Stimulated activated naive B cell treated with anti-CD40 and anti-IgM and Interleukin-4, amounts not matched to agents 10 μg/mL and 1 μg/mL and 100 μg/mL, for 72 hours (primary cell): ENCODE measurements at regions not wholly inside any gene's neighbourhood (a gene's known extent, or its start where the extent isn't known, plus 50 kb on each side); places are given as distances from the start of the nearest gene placed in this dataset.

ENCODE experiments used
- ATAC-seq, 2 donors: fragments of 150-1000 bp; cut with Tn5 transposase; replicated peaks; 2 replicates each; pipeline ENCODE4 v1.10.0; 2021; ENCODE audit warnings: moderate library complexity in 1 of 2
- DNase-seq: peaks from one replicate; pipeline ENCODE4 v3.0.0; 2021
- H3K27ac Mint-ChIP-seq: one replicate; pipeline ENCODE4 v1.8.0; 2022; ENCODE audit warnings: mild to moderate bottlenecking, mixed read lengths
- H3K27me3 Mint-ChIP-seq, 2 donors: one replicate each; pipeline ENCODE4 v1.8.0; 2022; ENCODE audit warnings: mixed read lengths in 2 of 2
- H3K36me3 Mint-ChIP-seq, 2 donors: one replicate each; pipeline ENCODE4 v1.8.0; 2022; ENCODE audit warnings: mixed read lengths in 2 of 2, mild to moderate bottlenecking in 1 of 2
- H3K4me1 Mint-ChIP-seq, 2 donors: one replicate each; pipeline ENCODE4 v1.8.0; 2022; ENCODE audit warnings: mixed read lengths in 2 of 2, mild to moderate bottlenecking in 1 of 2
- H3K4me3 Mint-ChIP-seq, 2 donors: one replicate each; pipeline ENCODE4 v1.8.0; 2022; ENCODE audit warnings: mild to moderate bottlenecking in 2 of 2, mixed read lengths in 2 of 2, moderate library complexity in 1 of 2
- H3K9me3 Mint-ChIP-seq, 2 donors: one replicate each; pipeline ENCODE4 v1.8.0; 2022; ENCODE audit warnings: mixed read lengths in 2 of 2, mild to moderate bottlenecking in 1 of 2

DNA sequence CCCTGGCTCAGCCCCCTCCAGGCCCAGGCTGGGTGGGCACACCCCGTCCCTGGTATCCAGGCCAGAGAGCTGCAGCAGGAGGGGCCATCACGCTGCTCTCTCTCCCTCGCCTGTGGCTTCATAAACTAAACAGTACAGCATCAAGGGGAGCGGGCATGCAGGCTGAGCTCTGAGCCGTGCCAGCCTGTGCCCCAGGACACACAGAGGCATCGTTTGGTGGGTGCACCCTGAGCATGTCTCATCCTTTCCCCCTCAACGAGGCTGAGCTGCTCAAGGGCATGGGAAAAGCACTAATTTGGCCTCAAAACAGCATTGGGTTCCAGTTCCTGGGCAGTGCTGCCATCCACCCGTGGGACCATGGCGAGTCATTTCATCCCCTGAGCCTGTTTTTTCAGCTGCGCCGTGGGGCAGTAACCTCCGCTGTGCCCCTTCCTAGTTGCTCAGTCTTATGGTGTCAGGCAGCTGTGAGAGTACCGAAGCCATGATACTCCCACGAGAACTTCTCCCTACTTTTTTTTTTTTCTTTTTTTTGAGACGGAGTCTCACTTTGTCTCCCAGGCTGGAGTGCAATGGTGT, 79.6 kb downstream of the CPN2 start:
- H3K27me3 Mint-ChIP-seq: peaks cover 58 to 80% of the 10 kb centered on the region in 2 donors

DNA sequence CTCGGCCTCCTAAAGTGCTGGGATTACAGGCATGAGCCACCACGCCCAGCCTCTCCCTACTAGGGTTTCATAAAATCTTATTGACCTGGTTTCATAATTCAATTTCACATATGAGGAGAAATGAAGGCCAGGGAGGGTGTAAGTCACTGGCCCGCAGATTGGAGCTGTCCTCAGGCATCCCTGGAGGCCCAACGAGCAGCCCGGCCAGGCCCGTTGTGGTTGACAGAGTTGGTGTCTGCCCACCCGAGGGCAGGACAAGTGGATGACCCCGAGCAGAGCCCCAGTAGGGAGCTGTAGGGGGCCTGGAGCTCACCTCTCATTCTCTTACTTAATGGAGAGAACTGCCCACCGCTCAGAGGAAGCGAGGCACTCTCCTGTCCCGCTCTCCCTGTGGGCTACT, 78.9 kb downstream of the CPN2 start:
- H3K4me3 Mint-ChIP-seq: no peak overlapping the region
- H3K36me3 Mint-ChIP-seq: no peaks in the 10 kb centered on the region
- no peak for ATAC-seq
- peaks cover 58 to 82% of the 10 kb centered on the region in 2 donors for H3K27me3 Mint-ChIP-seq
- no peak for DNase-seq
- peaks cover 10 to 15% of the 10 kb centered on the region in 2 donors for H3K4me1 Mint-ChIP-seq
- no peaks in the 10 kb centered on the region for H3K9me3 Mint-ChIP-seq
- H3K27ac Mint-ChIP-seq: no peak overlapping the region

More for the DNA sequence above, 79.6 kb downstream of the CPN2 start:
- DNase-seq: no peak
- no peak for ATAC-seq
- H3K4me1 Mint-ChIP-seq: peaks cover 10 to 15% of the 10 kb centered on the region in 2 donors
- no peaks in the 10 kb centered on the region for H3K36me3 Mint-ChIP-seq
- H3K9me3 Mint-ChIP-seq: no peaks in the 10 kb centered on the region
- H3K4me3 Mint-ChIP-seq: no peak overlapping the region
- no peak overlapping the region for H3K27ac Mint-ChIP-seq

GRCh38 chr3:194272861-194273742, 78.0 kb downstream of the CPN2 start:
- H3K4me3 Mint-ChIP-seq: no peak overlapping the region
- H3K4me1 Mint-ChIP-seq: peaks cover 10 to 15% of the 10 kb centered on the region in 2 donors
- DNase-seq: no peak
- no peaks in the 10 kb centered on the region for H3K36me3 Mint-ChIP-seq
- H3K27ac Mint-ChIP-seq: no peak overlapping the region
- peaks cover 49 to 79% of the 10 kb centered on the region in 2 donors for H3K27me3 Mint-ChIP-seq
- ATAC-seq: no peak
- H3K9me3 Mint-ChIP-seq: no peaks in the 10 kb centered on the region

DNA sequence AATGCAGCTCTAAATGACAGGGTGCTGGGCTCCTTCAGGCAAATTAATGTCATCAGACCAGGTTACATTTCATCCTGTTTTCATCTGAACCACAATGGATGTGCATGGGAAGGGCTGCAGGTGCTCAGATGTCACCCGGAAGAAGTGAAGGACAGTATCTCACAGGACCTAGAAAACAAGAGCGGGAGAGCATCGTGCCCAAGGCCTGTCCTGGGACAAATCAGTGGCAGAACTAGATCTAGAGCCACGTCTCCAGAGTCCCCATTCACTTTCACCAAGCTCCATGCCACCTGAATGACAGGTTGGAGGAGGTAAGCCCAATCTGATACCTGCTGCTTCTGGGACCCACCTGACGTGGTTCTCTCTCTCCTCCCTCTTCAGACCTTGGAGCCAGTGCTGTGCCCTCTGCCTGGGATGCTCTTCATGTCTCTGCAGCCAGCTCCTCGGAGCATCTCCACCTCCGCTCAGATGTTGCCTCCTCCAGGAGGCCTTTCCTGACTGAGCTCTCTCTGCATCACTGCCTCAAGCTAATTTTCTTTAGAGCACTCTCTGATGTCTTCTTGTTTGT, 77.3 kb downstream of the CPN2 start:
- H3K4me1 Mint-ChIP-seq: peaks cover 10 to 15% of the 10 kb centered on the region in 2 donors
- H3K27me3 Mint-ChIP-seq: peaks cover 45 to 73% of the 10 kb centered on the region in 2 donors
- no peaks in the 10 kb centered on the region for H3K9me3 Mint-ChIP-seq
- H3K4me3 Mint-ChIP-seq: no peak overlapping the region
- ATAC-seq (no peak), DNase-seq (no peak)
- no peaks in the 10 kb centered on the region for H3K36me3 Mint-ChIP-seq
- no peak overlapping the region for H3K27ac Mint-ChIP-seq

GRCh38 chr3:194274424-194275085, 76.6 kb downstream of the CPN2 start:
- Mint-ChIP-seq H3K27me3 (peaks cover 44 to 71% of the 10 kb centered on the region in 2 donors), H3K9me3 (no peaks in the 10 kb centered on the region), H3K27ac (peak overlapping the region; percentile 64), H3K4me1 (peaks cover 10 to 13% of the 10 kb centered on the region in 2 donors), H3K36me3 (no peaks in the 10 kb centered on the region), H3K4me3 (no peak overlapping the region)
- ATAC-seq: no peak
- no peak for DNase-seq

DNA sequence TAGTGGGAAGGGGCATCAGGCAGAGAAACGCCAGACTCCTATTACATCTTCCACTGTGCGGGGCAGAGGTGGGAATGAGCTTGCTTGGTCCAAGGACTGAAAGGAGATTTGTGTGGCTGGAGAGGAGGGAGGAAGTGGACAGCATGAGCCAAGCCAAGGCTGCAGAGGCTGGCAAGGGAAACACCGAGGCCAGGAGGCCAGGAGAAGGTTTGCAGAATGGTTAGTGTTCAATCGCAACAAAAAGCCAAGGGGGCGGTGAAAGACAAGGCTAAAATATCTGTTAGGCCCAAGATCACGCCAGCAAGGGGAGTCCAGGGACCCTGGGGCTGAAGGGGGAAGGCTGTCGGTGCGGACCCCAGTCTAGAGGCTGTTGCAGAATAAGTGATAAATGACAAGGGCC, 75.8 kb downstream of the CPN2 start:
- no peaks in the 10 kb centered on the region for H3K36me3 Mint-ChIP-seq
- ATAC-seq (peak in 1 of 2 donors; percentile 31), DNase-seq (no peak)
- peak overlapping the region; percentile 64 for H3K27ac Mint-ChIP-seq
- H3K9me3 Mint-ChIP-seq: no peaks in the 10 kb centered on the region
- H3K27me3 Mint-ChIP-seq: peaks cover 45 to 71% of the 10 kb centered on the region in 2 donors
- no peak overlapping the region for H3K4me3 Mint-ChIP-seq
- peaks cover 5 to 6% of the 10 kb centered on the region in 2 donors for H3K4me1 Mint-ChIP-seq

DNA sequence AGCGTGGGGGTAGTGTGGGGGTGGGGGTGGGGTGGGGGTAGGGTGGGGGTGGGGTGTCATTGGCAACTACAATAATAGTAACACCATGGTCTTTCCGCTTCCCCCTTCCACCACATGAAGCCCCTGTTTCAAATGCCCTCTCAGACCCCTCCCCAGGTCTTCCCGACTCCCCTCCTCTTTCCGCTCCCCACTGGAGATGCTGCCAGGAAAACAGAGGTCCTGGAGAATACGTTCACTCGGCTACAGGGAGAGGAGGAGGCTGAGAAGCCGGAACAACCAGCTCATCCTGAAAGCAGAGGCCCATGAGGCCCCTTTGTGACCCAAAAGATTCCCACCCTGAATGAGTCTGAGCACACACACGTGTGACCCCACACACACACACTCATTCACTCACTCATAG, 75.4 kb downstream of the CPN2 start:
- DNase-seq (no peak), ATAC-seq (no peak)
- H3K4me1 Mint-ChIP-seq: peaks cover 1 to 3% of the 10 kb centered on the region in 2 donors
- H3K9me3 Mint-ChIP-seq: no peaks in the 10 kb centered on the region
- H3K36me3 Mint-ChIP-seq: no peaks in the 10 kb centered on the region
- peaks cover 45 to 70% of the 10 kb centered on the region in 2 donors for H3K27me3 Mint-ChIP-seq
- H3K4me3 Mint-ChIP-seq: no peak overlapping the region
- H3K27ac Mint-ChIP-seq: no peak overlapping the region

DNA sequence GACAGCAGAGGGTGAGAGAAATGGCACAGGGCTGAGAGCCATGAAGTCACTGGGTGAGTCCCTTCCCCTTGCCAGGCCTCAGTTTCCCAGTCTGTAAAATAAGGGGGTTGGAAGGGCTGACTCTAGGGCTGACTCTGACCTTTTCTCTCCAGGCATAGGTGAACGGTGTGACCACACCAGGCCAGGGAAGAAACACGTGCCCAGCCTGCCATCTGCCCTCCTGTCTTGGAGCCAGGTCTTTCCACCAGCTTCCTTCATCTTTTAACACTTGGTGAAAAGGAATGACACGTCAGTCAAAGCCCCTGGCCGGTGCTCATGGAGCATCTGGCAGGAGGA, 74.4 kb downstream of the CPN2 start:
- Mint-ChIP-seq H3K9me3 (no peaks in the 10 kb centered on the region), H3K4me3 (no peak overlapping the region), H3K4me1 (peaks cover 0 to 3% of the 10 kb centered on the region in 2 donors), H3K36me3 (no peaks in the 10 kb centered on the region), H3K27me3 (peaks cover 45 to 67% of the 10 kb centered on the region in 2 donors), H3K27ac (no peak overlapping the region)
- ATAC-seq (no peak), DNase-seq (no peak)

GRCh38 chr3:194277104-194277785, 73.9 kb downstream of the CPN2 start:
- Mint-ChIP-seq H3K4me3 (no peak overlapping the region), H3K27me3 (peaks cover 44 to 66% of the 10 kb centered on the region in 2 donors), H3K9me3 (no peaks in the 10 kb centered on the region), H3K4me1 (peaks cover 0 to 3% of the 10 kb centered on the region in 2 donors), H3K36me3 (no peaks in the 10 kb centered on the region), H3K27ac (no peak overlapping the region)
- ATAC-seq: no peak
- DNase-seq: no peak

GRCh38 chr3:194277786-194278130, 73.4 kb downstream of the CPN2 start:
- H3K9me3 Mint-ChIP-seq: no peaks in the 10 kb centered on the region
- no peak overlapping the region for H3K4me3 Mint-ChIP-seq
- ATAC-seq: no peak
- H3K27me3 Mint-ChIP-seq: peaks cover 41 to 66% of the 10 kb centered on the region in 2 donors
- no peaks in the 10 kb centered on the region for H3K36me3 Mint-ChIP-seq
- peaks cover 0 to 3% of the 10 kb centered on the region in 2 donors for H3K4me1 Mint-ChIP-seq
- DNase-seq: no peak
- no peak overlapping the region for H3K27ac Mint-ChIP-seq

- peaks cover 39 to 66% of the 10 kb centered on the region in 2 donors for H3K27me3 Mint-ChIP-seq
- no peak overlapping the region for H3K4me3 Mint-ChIP-seq
- H3K27ac Mint-ChIP-seq: no peak overlapping the region
- DNase-seq (no peak), ATAC-seq (no peak)
- no peaks in the 10 kb centered on the region for H3K36me3 Mint-ChIP-seq
- H3K4me1 Mint-ChIP-seq: peaks cover 0 to 3% of the 10 kb centered on the region in 2 donors
- no peaks in the 10 kb centered on the region for H3K9me3 Mint-ChIP-seq
These were observed 72.8 kb downstream of the CPN2 start for GRCh38 chr3:194278186-194278845.

DNA sequence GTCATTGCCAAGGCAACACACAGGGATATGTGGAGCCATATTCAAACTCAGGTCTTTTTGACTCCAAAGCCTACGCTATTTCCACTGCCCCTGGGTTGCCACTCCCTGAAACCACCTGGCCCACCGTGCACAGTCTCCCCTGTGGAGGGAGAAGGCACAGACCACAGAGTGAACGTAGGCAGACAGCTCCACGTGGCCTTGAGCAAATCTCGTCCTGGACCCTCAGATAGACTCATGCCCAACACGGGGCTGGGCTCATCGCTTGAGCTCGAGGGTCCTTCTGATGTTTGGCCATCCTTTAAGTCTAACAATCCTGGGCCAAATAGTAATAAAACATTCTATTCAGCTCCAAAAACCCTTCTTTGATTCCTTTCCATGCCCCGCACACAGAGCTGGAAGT, 72.0 kb downstream of the CPN2 start:
- H3K4me3 Mint-ChIP-seq: no peak overlapping the region
- H3K9me3 Mint-ChIP-seq: no peaks in the 10 kb centered on the region
- no peaks in the 10 kb centered on the region for H3K36me3 Mint-ChIP-seq
- peaks cover 46 to 69% of the 10 kb centered on the region in 2 donors for H3K27me3 Mint-ChIP-seq
- H3K4me1 Mint-ChIP-seq: peaks cover 0 to 3% of the 10 kb centered on the region in 2 donors
- H3K27ac Mint-ChIP-seq: no peak overlapping the region
- DNase-seq (no peak), ATAC-seq (no peak)

DNA sequence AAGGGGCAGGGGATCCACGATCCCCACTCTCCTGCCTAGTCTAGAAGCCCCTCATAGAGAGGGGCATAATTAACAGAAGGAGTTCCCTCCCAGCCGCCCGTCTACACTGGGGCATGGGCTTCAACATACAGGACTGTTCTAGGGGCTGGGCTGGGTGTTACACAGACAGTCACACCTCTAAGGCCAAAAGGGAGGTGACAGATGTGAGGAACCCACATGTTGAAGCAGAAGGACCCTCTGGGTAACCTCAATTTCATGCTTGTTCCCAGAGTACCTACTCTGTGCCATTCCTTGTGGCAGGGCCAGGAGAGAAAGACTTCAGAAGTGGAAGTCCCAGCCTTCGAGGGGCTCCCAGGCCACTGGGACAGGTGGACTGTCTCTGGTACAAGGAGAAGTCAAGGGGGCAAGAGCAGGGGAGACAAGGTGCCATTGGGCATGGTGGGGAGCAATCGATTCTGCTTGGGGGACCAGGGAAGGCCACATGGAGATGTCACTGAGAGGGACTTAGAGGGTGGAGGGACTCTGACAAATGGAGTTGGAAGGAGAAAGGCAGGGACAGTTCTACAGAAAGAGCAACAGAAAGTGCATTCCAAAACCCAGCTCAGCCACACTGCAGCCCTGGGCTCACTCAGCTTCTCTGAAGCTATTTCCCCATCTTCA, 71.3 kb downstream of the CPN2 start:
- Mint-ChIP-seq H3K4me1 (peaks cover 0 to 3% of the 10 kb centered on the region in 2 donors), H3K27ac (no peak overlapping the region), H3K36me3 (no peaks in the 10 kb centered on the region), H3K9me3 (no peaks in the 10 kb centered on the region), H3K4me3 (no peak overlapping the region), H3K27me3 (peaks cover 46 to 66% of the 10 kb centered on the region in 2 donors)
- no peak for ATAC-seq
- DNase-seq: no peak
